HG03571 (cell line): ENCODE measurements at regions not wholly inside any gene's neighbourhood (a gene's known extent, or its start where the extent isn't known, plus 50 kb on each side); places are given as distances from the start of the nearest gene placed in this dataset.
"Not testable (repeated sequence)": the region's sequence is repeated elsewhere in the genome, so short reads cannot be mapped to it uniquely, and the experiment has no call there.

ENCODE experiments used
- ATAC-seq: cut with Tn5 transposase; IDR thresholded peaks from one replicate; pipeline ENCODE4 v1.9.1; 2021; ENCODE audit not compliant: unreplicated experiment

- ATAC-seq, result no peak
Observed at GRCh38 chr6:23533944-23534343, 592.1 kb upstream of the NRSN1 start.

DNA sequence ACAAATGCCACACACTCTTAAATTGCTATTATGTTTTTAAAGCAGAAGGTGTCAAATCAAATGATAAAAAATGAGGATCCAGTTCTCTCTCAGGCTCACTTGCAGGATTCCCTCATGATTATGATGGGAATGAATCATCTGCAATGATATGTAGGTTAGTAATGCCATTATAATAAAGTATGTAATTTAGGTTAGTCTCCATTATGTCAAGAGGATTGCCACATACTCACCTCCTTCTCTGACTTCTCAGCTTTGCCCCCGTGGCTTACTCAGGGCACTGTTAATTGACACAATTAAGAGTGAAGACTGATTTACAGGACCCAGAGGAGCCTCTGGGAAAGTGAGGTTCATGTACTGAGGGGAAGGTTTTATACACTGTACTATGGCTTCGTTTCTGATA, 591.7 kb upstream of the NRSN1 start:
- ATAC-seq, result no peak

GRCh38 chr6:23535101-23535500, 590.9 kb upstream of the NRSN1 start:
- ATAC-seq, result no peak

DNA sequence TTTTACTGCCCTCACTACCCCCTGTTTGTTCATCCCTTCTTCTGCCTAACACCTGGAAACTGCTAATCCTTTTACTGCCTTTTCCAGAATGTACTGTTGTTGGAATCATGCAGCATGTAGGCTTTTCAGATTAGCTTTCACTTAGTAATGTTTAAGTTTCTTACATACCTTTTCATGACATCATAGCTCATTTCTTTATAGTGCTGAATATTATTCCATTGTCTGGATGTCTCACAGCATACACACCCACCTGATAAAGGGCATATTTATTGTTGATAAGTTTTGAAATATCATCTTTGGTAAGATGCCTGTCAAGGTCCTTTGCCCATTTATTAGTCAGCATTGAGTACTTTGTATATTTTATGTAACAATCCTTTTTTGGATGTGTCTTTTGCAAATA, 588.2 kb upstream of the NRSN1 start:
- ATAC-seq, result no peak

GRCh38 chr6:23547851-23548250, 578.2 kb upstream of the NRSN1 start:
- ATAC-seq, result no peak

GRCh38 chr6:23554953-23555352, 571.1 kb upstream of the NRSN1 start:
- not testable (repeated sequence) for ATAC-seq

- no peak for ATAC-seq
Observed at GRCh38 chr6:23559587-23560343, 566.2 kb upstream of the NRSN1 start.

DNA sequence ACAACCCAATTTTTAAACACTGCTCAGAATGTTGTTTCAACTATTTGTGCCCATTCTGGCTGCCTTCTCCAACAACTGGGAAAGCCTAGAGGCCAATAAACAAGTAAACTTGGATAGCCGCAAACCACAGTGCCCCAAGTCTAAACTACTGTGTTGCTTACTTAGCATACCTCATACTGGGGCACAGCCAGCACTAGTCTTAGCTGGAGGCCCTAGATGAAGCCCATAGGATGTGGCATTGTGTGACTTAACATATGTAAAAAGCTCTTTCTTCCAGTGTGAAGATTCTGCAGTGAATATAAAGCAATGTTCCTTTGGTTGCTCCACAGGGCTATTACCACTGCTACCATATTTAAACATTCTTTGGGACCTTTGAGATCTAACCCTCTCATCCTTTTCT, 564.3 kb upstream of the NRSN1 start:
- no peak for ATAC-seq

DNA sequence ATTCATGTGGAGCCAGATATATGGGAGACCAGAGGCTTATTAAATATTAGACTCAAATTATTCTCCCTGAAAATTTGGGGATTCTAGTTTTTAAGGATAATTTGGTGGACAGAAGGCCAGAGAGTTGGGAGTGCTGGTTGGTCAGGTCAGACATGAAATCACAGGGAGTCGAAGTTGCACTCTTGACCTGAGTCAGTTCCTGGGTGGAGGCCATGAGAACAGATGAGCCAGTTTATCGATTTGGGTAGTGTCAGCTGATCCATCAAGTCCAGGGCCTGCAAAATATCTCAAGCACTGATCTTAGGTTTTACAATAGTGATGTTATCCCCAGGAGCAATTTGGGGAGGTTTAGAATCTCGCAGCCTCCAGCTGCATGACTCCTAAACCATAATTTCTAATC, 563.5 kb upstream of the NRSN1 start:
- ATAC-seq, result no peak

DNA sequence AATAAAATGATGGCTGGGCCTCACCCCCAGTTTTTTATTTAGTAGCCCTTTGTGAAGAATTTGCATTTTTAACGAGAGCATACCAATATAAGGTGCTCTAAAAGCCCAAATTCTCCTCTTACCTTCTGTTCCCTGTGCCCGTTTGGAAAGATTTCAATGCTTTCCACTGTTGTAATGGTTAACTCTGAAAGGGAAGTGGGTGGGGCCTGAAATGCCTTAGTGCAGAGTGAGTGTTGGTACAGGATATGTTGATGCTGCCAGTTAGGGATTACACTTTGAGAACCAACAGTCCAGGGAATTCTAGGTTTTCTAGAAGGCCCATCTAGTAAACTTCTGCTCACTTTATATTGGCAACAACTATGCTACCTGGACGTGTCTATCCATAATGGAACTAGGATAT, 562.7 kb upstream of the NRSN1 start:
- no peak for ATAC-seq

DNA sequence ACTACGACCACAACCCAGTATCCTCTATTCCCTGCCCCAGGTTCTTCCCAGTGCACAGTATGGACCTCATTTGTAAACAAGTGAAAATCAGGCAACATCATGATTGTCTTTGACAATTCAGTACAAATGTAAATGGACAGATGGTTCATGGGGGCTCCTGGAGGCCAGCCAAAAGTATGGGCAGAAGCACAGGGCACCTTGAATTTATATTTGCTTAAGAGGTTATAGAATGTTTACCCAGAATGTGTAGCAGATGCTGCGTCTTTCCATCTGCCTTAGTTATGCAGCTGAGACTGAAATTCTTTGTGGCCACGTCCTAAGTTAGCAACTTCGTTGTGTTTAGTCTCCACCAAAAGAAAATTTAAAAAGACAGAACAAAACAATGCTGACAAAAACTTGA, 559.6 kb upstream of the NRSN1 start:
- ATAC-seq, result no peak

GRCh38 chr6:23568292-23568691, 557.7 kb upstream of the NRSN1 start:
- no peak for ATAC-seq

- no peak for ATAC-seq
Observed at GRCh38 chr6:23584134-23584763, 541.8 kb upstream of the NRSN1 start.

GRCh38 chr6:23587582-23587981, 538.4 kb upstream of the NRSN1 start:
- ATAC-seq, result no peak

GRCh38 chr6:23589811-23590210, 536.2 kb upstream of the NRSN1 start:
- no peak for ATAC-seq

DNA sequence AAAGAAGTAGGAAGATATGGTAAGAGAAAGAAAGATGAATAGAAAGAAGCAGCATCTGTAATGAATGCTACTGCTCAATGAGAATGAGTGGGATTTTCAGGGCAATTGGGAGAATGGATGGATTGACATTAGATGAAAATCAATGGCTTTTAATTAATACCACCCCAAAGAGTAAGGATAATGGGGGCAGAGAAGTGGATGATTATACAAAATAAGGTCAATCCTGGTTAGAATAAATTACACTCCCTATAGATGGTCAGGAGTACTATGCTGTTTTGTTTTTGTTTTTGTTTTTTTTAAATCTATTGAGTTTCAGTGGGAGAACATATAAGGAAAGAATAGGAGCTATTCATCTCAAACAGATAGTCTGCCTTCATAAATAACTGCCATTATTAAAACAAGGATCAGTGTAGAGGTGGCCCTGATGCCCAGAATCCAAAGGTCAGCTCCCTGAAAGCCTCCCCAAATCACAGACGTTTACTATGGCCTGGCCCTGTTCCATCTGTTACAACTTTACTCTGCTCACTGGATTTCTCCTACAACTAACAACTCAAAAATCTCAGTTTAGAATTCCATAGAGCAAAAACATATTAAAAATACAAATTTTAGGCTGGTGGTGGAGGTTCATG, 535.4 kb upstream of the NRSN1 start:
- ATAC-seq, result no peak

GRCh38 chr6:23591761-23592160, 534.3 kb upstream of the NRSN1 start:
- no peak for ATAC-seq

GRCh38 chr6:23600118-23600517, 525.9 kb upstream of the NRSN1 start:
- ATAC-seq, result no peak

DNA sequence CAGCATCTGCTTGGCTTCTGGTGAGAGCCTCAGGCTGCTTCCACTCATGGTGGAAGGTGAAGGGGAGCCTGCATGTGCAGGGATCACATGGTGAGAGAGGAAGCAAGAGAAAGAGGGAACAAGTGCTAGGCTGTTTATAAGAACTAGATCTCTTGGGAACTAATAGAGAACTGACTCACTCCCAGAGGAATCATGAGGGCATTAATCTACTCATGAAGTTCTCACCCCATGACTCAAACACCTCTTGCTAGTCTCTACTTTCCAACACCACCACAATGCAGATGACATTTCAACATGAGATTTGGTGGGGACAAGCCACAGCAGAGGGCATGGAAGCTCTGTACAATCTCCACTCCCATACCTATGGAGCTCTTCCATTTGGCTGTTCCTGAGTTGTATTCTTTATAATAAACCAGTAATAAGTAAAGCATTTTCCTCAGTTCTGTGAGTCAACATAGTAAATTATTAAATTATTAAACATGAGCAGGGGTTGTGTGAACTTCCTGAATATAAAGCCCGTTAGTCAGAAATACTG, 524.1 kb upstream of the NRSN1 start:
- ATAC-seq, result no peak

DNA sequence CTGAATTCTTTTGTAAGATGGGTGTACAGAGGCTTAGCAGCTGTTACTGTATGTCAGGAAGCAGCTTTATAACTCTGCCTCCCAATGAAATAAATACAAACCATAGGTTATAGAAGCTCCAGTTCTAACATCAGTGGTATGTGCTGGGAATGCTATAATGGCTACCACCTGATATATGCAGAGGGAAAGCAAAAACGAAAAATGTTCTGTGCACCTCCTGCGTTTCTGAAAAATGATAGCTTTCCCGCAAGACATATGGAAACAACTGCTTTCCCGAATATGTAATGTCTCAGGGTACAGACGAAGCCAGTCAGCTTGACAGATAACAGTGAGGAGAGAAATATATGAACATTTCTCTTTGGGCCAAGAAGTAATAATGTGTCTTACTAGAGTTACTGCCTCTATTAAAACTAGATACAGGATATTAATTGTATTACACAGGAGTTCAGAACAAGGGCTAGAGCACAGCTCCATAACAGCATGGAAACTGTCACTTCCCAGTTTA, 517.0 kb upstream of the NRSN1 start:
- ATAC-seq, result no peak

- ATAC-seq, result no peak
Observed at GRCh38 chr6:23611776-23612381, 514.1 kb upstream of the NRSN1 start.
